ENCODE measurements at regions not wholly inside any gene's neighbourhood (a gene's known extent, or its start where the extent isn't known, plus 50 kb on each side); places are given as distances from the start of the nearest gene placed in this dataset.

DNA sequence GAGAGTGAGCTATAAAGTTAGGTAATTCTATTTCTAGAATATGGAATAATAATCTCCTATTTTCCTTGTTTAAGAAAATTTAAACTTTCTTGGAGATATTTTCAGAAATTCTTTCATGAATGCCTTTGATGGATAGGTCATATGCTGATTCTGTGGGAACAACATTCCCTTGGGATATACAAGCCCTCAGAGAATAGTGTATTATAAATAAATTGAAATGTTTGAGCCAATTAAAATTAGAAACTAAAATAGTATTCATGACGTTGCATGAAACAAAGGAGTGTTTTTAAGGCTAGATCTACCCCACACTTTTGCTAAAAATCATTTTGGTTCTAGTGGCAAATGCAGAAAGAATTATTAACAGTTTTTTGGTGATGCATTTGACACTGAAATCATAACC lies 269.3 kb upstream of the ANO3 start:
- peaks cover 37% of the 10 kb centered on the region for H3K4me1 ChIP-seq (ENCODE audit: insufficient read depth, low read length, poor library complexity, severe bottlenecking)
- peak overlapping the region; percentile 99; the same call in 1 of the 2 replicates for H2AFZ ChIP-seq (ENCODE audit: low read length)
- no peak for DNase-seq (ENCODE audit: low spot score)
- H3K4me2 ChIP-seq (ENCODE audit: low read length): no peak overlapping the region; the same call in 1 of the 2 replicates
- BruUV-seq (replicated peaks): no TSS peak
- H3K4me3 ChIP-seq (ENCODE audit: low read depth, low read length, poor library complexity, severe bottlenecking): no peak overlapping the region
- no peaks in the 10 kb centered on the region for H3K79me2 ChIP-seq (ENCODE audit: insufficient read depth, low read depth, low read length)
- TF ChIP-seq EZH2phosphoT487 (IDR thresholded peaks at IDR 0.05; ENCODE audit: borderline replicate concordance, low read depth, low read length) (no peak), CTCF (conservative IDR thresholded peaks at IDR 0.05; ENCODE audit: low read length) (no peak)
- H4K20me1 ChIP-seq (ENCODE audit: insufficient read depth, low read length): no peaks in the 10 kb centered on the region
- CTCF ChIA-PET (ENCODE audit: unreplicated experiment): no interaction called here
- H3K9me2 ChIP-seq (ENCODE audit: insufficient read depth, low read length): peaks cover 5% of the 10 kb centered on the region; the same call in 1 of the 2 replicates
- POLR2A ChIA-PET: interaction anchor here (4.9 kb wide), 1 partner anchor 14 kb away, joined by 66 read pairs; no protein-coding TSS in a partner anchor
- H3K36me3 ChIP-seq (ENCODE audit: insufficient read depth, low read length): no peaks in the 10 kb centered on the region
- intact Hi-C loops (cut with micrococcal nuclease; ENCODE audit: unreplicated experiment): no loop called here
- no peak overlapping the region for H3K27ac ChIP-seq (ENCODE audit: low read depth, low read length, poor library complexity, severe bottlenecking)
- H3K9me3 ChIP-seq (ENCODE audit: low read length): peaks cover 7% of the 10 kb centered on the region; the same call in 1 of the 2 replicates

DNA sequence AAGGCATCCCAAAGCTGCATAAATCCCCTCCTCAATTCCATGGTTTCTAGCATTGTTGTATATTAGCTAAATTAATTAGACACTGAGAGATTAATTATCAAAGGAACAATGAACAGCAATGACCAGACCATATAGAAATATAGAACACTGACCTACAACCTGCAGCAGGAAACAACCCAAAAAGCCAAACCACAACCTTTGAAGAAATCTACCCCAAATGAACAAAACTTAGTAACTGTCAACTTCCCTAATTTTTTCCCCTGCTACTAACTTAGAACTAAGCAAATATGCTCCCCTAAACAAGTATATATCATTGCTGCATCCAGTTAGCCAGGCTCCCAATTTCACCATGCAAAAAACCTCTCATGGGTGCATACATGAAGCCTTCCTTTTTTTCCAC lies 268.0 kb upstream of the ANO3 start:
- peak; percentile 29 for DNase-seq (ENCODE audit: low spot score)

More for the DNA sequence above, 268.0 kb upstream of the ANO3 start:
- CTCF ChIA-PET (ENCODE audit: unreplicated experiment): interaction anchor here (0.7 kb wide), 1 partner anchor 265 kb away, joined by 3 read pairs; no protein-coding TSS in a partner anchor
- Histone ChIP-seq H3K4me2 (ENCODE audit: low read length) (peak overlapping the region; percentile 41), H3K9me2 (ENCODE audit: insufficient read depth, low read length) (peaks cover 5% of the 10 kb centered on the region; the same call in 1 of the 2 replicates), H3K79me2 (ENCODE audit: insufficient read depth, low read depth, low read length) (no peaks in the 10 kb centered on the region), H3K4me1 (ENCODE audit: insufficient read depth, low read length, poor library complexity, severe bottlenecking) (peaks cover 37% of the 10 kb centered on the region), H3K9me3 (ENCODE audit: low read length) (peaks cover 7% of the 10 kb centered on the region; the same call in 1 of the 2 replicates), H3K4me3 (ENCODE audit: low read depth, low read length, poor library complexity, severe bottlenecking) (no peak overlapping the region), H3K36me3 (ENCODE audit: insufficient read depth, low read length) (no peaks in the 10 kb centered on the region), H2AFZ (ENCODE audit: low read length) (peak overlapping the region; percentile 99; the same call in 1 of the 2 replicates), H4K20me1 (ENCODE audit: insufficient read depth, low read length) (no peaks in the 10 kb centered on the region), H3K27ac (ENCODE audit: low read depth, low read length, poor library complexity, severe bottlenecking) (no peak overlapping the region)
- BruUV-seq (replicated peaks): no TSS peak
- TF ChIP-seq EZH2phosphoT487 (IDR thresholded peaks at IDR 0.05; ENCODE audit: borderline replicate concordance, low read depth, low read length): no peak
- TF ChIP-seq CTCF (conservative IDR thresholded peaks at IDR 0.05; ENCODE audit: low read length): no peak
- POLR2A ChIA-PET: interaction anchor here (0.8 to 4.9 kb wide), 13 partner anchors 9 to 164 kb away, joined by 3 to 66 read pairs (median 8); no protein-coding TSS in a partner anchor
- intact Hi-C loops (cut with micrococcal nuclease; ENCODE audit: unreplicated experiment): no loop called here
